ENCODE measurements at regions not wholly inside any gene's neighbourhood (a gene's known extent, or its start where the extent isn't known, plus 50 kb on each side); places are given as distances from the start of the nearest gene placed in this dataset.
"Not testable (repeated sequence)": the region's sequence is repeated elsewhere in the genome, so short reads cannot be mapped to it uniquely, and the experiment has no call there.

DNA sequence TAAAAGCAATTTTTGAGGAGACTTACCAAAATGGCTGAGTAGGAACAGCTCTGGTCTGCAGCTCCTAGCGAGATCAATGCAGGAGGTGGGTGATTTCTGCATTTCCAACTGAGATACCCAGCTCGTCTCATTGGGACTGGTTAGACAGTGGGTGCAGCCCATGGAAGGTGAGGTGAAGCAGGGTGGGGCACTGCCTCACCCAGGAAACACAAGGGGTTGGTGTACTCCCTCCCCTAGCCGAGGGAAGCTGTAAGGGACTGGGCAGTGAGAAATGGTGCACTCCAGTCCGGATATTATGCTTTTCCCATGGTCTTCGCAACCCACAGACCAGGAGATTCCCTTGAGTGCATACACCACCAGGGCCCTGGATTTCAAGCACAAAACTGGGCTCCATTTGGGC lies 419.0 kb downstream of the NUP35 start:
- H3K4me3 ChIP-seq (ENCODE audit: low read depth, low read length) = no peak overlapping the region
- no peak for DNase-seq (ENCODE audit: low read depth)
- TF ChIP-seq, protein P1, sequence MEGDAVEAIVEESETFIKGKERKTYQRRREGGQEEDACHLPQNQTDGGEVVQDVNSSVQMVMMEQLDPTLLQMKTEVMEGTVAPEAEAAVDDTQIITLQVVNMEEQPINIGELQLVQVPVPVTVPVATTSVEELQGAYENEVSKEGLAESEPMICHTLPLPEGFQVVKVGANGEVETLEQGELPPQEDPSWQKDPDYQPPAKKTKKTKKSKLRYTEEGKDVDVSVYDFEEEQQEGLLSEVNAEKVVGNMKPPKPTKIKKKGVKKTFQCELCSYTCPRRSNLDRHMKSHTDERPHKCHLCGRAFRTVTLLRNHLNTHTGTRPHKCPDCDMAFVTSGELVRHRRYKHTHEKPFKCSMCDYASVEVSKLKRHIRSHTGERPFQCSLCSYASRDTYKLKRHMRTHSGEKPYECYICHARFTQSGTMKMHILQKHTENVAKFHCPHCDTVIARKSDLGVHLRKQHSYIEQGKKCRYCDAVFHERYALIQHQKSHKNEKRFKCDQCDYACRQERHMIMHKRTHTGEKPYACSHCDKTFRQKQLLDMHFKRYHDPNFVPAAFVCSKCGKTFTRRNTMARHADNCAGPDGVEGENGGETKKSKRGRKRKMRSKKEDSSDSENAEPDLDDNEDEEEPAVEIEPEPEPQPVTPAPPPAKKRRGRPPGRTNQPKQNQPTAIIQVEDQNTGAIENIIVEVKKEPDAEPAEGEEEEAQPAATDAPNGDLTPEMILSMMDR (conservative IDR thresholded peaks at IDR 0.05; ENCODE audit: low read depth, low read length) = no peak

DNA sequence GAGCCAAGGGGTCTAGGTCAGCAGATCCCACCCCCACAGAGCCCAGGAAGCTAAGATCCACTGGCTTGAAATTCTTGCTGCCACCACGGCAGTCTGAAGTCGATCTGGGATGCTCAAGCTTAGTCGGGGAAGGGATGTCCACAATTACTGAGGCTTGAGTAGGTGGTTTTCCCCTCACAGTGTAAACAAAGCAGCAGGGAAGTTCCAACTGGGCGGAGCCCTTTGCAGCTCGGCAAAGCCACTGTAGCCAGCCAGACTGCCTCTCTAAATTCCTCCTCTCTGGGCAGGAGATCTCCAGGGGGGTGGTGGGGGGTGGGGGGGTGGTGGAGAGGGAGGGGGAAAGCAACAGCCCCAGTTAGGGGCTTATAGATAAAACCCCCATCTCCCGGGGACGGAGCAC lies 419.5 kb downstream of the NUP35 start:
- no peak for DNase-seq (ENCODE audit: low read depth)
- H3K4me3 ChIP-seq (ENCODE audit: low read depth, low read length) = no peak overlapping the region
- TF ChIP-seq, protein P1 (conservative IDR thresholded peaks at IDR 0.05; ENCODE audit: low read depth, low read length) = no peak

DNA sequence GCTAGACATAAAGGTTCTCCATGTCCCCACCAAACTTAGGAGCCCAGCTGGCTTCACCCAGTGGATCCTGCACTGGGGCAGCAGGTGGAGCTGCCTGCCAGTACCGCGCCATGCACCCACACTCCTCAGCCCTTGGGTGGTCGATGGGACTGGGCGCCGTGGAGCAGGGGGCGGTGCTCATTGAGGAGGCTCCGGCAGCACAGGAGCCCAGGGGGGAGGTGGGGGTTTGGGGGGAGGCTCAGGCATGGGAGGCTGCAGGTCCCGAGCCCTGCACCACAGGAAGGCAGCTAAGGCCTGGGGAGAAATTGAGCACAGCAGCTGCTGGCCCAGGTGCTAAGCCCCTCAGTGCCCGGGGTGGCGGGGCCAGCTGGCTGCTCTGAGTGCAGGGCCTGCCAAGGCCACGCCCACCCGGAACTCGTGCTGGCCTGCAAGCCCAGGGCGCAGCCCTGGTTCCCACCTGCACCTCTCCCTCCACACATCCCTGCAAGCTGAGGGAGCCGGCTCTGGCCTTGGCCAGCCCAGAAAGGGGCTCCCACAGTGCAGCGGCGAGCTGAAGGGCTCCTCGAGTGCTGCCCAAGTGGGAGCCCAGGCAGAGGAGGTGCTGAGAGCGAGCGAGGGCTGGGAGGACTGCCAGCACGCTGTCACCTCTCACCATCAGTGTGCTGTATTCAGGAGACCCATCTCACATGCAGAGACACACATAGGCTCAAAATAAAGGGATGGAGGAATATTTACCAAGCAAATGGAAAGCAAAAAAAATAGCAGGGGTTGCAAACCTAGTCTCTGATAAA lies 422.5 kb downstream of the NUP35 start:
- not testable (repeated sequence) for DNase-seq (ENCODE audit: low read depth); H3K4me3 ChIP-seq (ENCODE audit: low read depth, low read length)

DNA sequence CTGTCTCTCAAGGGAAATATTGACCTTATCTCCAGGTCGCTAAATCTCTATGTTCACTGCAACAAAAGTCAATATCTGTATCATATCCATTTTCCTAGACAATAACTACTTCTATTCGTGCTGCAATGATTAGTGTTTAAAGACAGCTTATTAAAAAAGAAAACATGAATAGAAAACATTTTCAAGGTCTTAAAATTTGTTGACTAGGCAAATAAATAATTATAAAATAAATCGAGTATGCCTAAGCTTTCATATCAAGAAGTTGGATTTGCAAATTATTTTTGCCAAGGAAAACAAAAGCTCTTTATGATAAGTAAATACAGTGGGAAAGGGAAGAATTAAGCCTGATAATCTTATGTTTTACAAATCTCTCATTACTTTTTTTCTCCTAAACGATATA lies 428.5 kb downstream of the NUP35 start:
- no peak for DNase-seq (ENCODE audit: low read depth)
- H3K4me3 ChIP-seq (ENCODE audit: low read depth, low read length) = no peak overlapping the region
- TF ChIP-seq, protein P1 (conservative IDR thresholded peaks at IDR 0.05; ENCODE audit: low read depth, low read length) = no peak

DNA sequence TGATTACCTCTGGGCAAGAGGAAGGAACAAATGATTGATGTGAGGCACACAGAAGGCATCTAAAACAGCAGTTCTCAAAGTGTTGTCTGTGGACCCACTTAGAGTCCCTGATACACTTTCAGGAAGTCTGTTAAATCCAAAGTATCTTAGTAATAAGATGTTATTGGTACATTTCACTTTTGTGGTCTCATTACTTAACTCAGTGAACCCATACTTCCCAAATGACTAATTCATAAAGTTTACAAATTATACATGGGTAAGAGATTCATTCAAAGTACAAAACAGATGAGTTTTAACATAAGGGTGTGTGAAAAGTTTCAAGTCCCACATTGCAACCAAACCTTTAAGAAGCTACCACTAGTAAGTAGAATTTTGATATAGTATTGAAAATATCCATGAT lies 440.5 kb downstream of the NUP35 start:
- TF ChIP-seq, protein P1 (conservative IDR thresholded peaks at IDR 0.05; ENCODE audit: low read depth, low read length) = no peak
- H3K4me3 ChIP-seq (ENCODE audit: low read depth, low read length) = no peak overlapping the region
- DNase-seq (ENCODE audit: low read depth) = no peak

DNA sequence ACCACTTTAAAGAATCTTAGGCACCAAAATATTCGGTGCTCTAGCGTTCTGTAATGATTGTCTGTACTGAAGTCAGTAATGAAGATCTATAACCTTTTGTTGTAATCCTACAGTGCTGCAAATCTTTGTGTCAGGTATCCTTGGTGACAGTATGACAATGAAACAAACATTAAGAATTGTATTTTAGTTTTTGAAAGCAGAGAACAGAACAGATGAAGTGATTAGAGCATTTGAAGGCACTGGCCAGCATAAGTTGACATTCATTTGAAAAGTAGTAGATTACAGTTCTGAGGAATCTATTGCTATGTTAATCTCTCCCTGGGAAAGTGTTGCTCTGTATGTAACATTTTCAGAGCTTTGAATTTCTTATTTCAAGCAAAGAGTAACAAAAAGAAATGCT lies 451.2 kb downstream of the NUP35 start:
- TF ChIP-seq, protein P1 (conservative IDR thresholded peaks at IDR 0.05; ENCODE audit: low read depth, low read length) = no peak
- no peak for DNase-seq (ENCODE audit: low read depth)
- H3K4me3 ChIP-seq (ENCODE audit: low read depth, low read length) = no peak overlapping the region

DNA sequence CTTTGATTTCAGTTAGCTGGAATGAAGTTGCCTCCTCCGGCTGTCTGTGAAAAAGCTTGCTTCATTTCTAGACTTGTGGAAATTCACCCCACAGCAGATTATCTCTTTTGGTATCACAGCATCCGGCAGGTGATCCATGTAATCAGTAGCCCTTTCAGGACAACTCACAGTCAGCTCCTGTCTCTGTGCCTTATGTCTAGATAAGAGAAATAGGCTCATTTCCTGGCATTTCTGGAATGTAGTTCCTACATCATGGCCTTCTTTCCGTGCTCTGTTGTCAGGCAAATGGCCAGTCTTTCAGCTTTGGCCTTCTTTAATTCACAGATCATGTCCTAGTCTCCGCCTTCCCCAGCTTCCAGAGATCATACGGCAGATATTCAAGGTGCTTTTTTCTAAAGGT lies 455.4 kb downstream of the NUP35 start:
- H3K4me3 ChIP-seq (ENCODE audit: low read depth, low read length) = no peak overlapping the region
- no peak for DNase-seq (ENCODE audit: low read depth)

More for the DNA sequence above, 455.4 kb downstream of the NUP35 start:
- TF ChIP-seq, protein P1 (conservative IDR thresholded peaks at IDR 0.05; ENCODE audit: low read depth, low read length) = no peak

Data from epithelial cell of proximal tubule (primary cell).